Right lung (tissue), 2 donors: ENCODE measurements at regions not wholly inside any gene's neighbourhood (a gene's known extent, or its start where the extent isn't known, plus 50 kb on each side); places are given as distances from the start of the nearest gene placed in this dataset.
A peak's percentile ranks its signal among the peaks of the same experiment; 100 is the strongest.
"Not testable (repeated sequence)": the region's sequence is repeated elsewhere in the genome, so short reads cannot be mapped to it uniquely, and the experiment has no call there.

Source experiments
- DNase-seq, 2 donors: peaks; one replicate each; pipeline ENCODE4 v3.0.0-alpha.2; 2013

- DNase-seq: no peak
These were observed 611.4 kb upstream of the USP24 start for GRCh38 chr1:55826381-55827080.

- no peak for DNase-seq
These were observed 610.3 kb upstream of the USP24 start for GRCh38 chr1:55825461-55825860.

DNA sequence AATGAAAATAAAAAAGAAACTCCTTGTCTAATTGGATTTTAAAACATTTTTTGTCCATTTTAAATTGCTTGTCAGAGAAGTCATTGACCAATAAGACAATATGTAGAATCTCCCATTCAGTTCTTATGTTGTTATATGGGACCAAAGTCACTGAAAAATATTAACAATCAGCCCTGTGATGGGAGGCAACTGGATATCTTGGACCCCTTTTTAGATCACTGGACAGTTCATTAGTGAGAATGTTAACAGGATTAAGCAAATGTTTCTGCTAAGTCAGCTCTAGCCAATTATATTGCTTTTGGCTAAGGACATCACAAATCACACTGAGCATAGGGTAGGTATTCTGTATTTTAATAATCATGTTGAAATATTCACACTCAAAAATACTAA lies 609.1 kb upstream of the USP24 start:
- peak; percentile 61 to 66 for DNase-seq

- DNase-seq: peak in 1 of 2 donors; percentile 26
These were observed 608.5 kb upstream of the USP24 start for GRCh38 chr1:55823541-55824250.

GRCh38 chr1:55822891-55823290 lies 607.7 kb upstream of the USP24 start:
- DNase-seq: no peak

GRCh38 chr1:55821234-55821633 lies 606.1 kb upstream of the USP24 start:
- no peak for DNase-seq

- DNase-seq: no peak
These were observed 605.3 kb upstream of the USP24 start for GRCh38 chr1:55820501-55820900.

DNA sequence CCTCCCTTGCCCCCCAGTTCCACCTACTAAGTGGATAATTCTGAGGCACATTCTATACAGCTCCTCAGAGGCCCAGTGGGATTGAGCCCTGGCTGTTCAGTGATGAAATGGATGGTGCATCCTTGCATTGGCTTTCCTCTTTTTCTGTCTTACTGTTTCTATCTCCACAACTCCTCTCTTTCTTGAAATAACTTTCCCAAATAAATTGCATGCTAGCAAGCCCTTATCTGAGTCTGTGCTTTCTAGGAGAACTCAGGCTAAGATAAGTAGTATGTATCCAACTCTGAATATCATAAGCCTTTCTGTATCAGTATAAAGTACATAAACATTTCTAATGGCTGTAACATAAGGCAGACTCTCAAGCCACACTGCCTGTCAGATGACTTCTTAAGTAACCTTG lies 603.8 kb upstream of the USP24 start:
- DNase-seq: no peak

- DNase-seq: peak in 1 of 2 donors; percentile 25
These were observed 601.6 kb upstream of the USP24 start for GRCh38 chr1:55816456-55817426.

DNA sequence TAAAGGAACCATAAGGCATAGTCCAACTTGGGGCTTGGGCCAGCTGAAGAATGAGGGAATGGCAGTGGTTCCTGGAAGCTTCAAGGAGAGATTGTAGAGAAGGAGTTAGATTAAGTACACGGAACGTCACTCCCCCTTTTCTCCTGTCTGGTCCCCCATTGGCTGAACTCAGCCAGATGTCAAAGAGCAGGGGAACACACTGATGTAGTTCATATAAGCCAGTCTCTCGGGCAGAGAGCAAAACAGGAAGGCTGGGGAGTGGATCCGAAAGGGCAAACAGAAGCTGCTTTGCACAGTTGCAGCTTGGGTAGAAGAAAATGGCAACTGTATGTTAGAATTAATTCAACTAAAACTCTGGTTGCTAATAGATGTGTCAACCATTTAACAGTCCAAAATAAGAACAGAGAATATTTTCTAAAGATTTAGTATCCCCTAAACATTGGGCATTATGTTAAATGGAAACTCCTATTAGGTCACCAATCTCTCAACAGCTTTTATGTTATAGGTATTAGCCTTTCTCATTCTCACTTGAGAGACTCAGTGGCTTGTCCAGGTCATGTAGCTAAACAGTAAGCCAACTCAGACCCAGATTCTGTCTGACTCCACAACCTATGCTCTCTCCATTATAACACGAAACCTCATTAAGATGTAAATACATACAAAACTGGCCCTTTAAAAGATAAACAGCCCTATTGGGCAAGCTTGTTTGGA lies 600.7 kb upstream of the USP24 start:
- DNase-seq: no peak

- no peak for DNase-seq
These were observed 599.8 kb upstream of the USP24 start for GRCh38 chr1:55814967-55815366.

- DNase-seq: no peak
These were observed 598.5 kb upstream of the USP24 start for GRCh38 chr1:55813618-55814017.

DNA sequence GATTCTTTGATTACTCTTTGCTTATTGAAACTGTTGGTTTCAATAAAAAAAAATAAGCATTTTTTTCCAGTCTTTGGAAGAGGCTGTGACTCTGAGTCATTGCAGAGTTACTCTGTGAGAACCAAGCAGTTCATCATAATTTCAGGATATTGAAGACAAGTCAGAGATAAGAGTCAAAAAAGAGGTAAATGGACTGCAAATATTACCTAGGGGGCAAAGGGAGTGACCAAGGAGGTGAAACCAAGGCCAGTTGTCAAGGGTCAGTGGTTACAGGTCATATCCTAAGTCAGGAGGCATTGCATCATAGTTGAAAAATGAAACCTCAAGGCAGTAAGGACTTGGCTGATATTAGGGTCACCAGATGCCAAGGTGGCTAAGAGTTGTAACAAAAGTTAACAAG lies 597.1 kb upstream of the USP24 start:
- DNase-seq: no peak

- no peak for DNase-seq
These were observed 593.1 kb upstream of the USP24 start for GRCh38 chr1:55808263-55808662.

- no peak for DNase-seq
These were observed 588.3 kb upstream of the USP24 start for GRCh38 chr1:55803429-55803828.

- DNase-seq: no peak
These were observed 586.3 kb upstream of the USP24 start for GRCh38 chr1:55801481-55801880.

- no peak for DNase-seq
These were observed 585.3 kb upstream of the USP24 start for GRCh38 chr1:55800503-55800902.

DNA sequence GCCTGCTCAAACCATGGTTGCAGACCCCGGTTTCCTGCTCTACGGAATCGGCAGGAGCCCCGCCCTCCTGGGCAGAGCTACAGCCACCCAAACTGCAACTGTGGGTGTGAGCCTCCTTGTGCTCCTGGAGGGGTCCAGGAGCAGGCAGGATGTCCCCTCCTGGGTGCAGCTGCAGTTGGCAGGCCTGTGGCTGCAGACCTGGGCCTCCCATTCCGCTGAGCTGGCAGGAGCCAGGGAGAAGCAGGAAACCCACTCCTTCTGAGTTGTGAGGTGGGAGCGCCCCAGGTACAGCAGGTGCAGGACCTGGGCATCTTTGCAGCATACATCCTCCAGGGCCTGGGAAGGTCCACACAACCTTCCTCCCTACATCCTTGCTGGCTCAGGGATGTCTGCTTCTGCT lies 578.7 kb upstream of the USP24 start:
- DNase-seq: no peak

GRCh38 chr1:55792870-55793269 lies 577.7 kb upstream of the USP24 start:
- no peak for DNase-seq

DNA sequence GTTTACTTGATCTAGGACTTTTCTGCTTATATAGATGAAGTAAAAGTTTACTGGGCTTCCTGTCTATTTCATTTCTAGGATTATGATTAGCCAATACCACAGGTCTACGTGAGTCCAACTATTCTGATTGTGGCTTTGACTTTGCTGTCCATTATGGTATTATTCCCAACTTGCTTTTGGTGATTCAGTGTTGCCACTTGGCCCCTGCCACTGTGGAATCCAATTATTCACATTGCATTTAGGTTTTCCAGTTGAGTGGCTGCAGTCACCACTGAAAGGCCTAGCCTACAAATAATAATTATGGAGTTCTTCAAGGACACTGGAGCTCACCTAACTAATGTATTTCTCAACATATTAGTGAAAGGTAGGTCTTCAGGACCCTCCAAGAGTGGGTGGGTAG lies 574.3 kb upstream of the USP24 start:
- DNase-seq: no peak

DNA sequence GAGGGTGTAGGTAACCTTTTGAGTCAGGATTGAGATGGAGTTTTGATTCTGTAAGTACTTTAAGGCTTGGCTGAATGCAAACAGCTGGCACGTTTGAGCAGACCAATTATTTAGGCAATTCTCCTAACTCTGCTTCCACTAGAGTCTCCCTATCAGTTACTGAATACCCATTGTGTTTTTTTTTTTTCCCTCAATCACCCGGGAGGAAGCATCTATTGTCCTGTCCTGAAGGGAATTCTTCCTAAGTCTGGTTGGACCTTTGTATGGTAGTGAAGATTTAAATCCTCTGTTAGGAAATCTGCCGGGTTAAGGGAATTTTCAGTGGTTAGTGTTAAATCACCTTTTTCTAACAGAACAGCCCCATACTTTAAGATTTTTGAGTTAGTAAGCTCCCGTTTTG lies 571.2 kb upstream of the USP24 start:
- no peak for DNase-seq

DNA sequence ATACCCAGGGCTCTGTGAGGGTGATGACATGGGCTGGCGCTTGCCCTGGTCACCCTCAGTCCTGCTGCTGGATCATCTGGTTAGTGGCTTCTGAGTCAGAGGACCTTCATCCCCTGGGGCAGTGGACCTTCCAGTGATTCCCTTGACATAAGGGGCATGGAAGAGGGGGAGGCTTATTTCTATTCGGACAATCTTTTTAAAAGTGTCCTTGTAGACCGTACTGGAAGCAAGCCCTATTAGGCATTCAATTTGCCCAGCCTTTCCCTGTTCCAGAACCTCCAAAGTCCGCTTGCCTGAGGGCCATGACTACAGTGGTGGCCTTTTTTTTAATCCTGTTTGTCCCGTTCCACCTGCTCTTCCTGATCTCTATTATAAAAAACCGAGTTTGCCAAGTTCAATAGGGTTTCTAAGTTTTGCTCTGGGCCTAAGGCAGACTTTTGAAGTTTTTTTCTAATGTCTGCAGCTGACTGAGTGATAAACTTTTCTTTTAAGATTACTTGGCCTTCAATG lies 569.8 kb upstream of the USP24 start:
- DNase-seq: not testable (repeated sequence)
